Activated naive CD4-positive, alpha-beta T cell treated with Interleukin-2 at 50 U/mL for 16 hours (primary cell): ENCODE measurements at regions not wholly inside any gene's neighbourhood (a gene's known extent, or its start where the extent isn't known, plus 50 kb on each side); places are given as distances from the start of the nearest gene placed in this dataset.

Experiments used
- DNase-seq: peaks from one replicate; pipeline ENCODE4 v3.0.0-alpha.2; 2020

DNA sequence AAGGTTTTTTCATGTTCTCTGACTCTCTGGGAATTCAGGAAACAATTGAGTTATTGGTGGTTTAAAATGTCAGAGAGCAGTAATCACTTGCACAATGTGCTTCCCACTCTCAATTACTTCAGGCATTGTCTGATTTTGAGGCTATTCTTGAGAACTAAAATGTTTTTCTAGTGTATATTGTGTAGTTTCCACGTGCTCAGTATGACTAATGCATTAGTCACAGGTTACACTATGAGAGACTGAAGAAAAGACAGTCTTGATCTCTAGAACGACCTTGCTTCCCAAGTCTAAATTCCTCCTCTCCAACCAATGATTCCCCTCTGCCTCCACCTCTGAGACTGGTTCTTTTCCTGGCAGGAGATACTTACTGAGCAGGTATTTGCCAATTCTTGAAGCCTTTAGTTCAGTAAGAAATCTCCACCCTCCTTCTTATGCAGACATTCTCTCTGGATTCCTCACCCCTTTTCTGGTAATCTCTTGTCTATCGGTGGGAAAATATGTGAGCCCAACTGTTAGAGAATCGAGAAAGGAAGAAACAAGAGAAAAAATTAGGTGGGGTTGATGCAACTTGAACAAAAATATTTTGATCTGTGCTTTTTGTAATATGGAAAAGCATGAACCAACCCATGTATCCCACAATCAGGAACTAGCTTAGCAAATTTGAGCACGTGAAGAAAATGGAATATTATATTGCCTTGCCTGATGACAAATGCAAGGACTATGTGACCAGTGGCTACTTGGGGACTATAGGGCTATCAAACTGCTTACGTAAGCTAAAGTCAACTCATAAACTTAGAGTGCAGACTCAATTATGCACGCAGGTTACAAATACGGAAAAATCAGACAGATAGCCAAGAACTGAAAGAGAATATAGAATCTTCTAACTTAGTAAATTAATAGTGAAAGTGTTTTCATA is 61.1 kb upstream of the SLC22A16 start:
- DNase-seq = no peak

DNA sequence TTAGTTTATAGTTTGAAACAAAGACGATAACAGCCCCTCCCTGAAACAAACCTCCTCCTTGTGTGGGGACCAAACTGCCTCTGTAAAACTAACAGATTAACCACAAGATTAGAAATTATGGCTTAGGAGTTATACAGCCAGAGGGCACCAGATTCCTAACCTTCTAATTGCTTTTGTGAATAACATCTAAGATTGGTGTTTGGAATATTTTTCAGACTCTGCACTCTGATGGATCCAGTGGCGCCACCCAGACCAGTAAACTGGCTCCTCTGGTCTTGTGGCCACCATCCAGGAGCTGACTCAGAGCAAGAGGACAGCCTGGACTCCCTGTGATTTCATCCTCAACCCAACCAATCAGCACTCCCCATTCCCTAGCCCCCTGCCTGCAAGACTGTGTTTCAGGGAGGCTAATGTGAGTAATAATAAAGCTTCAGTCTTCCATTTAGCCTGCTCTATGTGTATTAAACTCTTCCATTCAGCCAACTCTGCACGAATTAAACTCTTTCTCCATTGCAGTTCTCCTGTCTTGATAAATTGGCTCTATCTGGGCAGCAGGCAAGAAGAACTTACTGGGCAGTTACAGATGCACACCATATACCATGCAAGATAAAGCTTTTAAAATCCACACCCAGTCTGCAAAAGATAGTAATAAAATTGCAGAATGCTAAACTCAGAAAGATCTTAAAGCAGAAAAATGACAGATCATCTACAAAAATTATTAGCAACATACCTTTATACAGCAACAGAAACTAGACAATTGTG is 58.5 kb upstream of the SLC22A16 start:
- no peak for DNase-seq

DNA sequence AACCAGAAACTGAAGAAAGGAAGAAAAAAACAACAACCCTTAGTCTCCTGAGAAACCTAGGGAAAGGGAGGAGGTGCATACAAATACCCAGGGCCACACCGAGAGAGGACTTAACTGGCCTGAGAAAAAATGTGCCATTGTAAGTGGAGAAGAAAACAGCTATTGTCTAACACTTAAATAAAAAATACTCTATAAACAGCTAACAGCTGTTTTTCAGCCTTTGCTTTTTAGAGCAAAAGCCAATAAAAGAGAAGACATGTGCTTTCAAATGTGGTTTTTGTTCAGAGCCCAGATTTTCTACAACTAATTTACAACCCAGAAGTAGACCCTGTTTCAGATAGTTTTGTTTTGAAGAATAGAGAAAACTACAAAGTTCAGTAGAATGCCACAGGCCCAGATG is 56.0 kb upstream of the SLC22A16 start:
- DNase-seq = no peak

DNA sequence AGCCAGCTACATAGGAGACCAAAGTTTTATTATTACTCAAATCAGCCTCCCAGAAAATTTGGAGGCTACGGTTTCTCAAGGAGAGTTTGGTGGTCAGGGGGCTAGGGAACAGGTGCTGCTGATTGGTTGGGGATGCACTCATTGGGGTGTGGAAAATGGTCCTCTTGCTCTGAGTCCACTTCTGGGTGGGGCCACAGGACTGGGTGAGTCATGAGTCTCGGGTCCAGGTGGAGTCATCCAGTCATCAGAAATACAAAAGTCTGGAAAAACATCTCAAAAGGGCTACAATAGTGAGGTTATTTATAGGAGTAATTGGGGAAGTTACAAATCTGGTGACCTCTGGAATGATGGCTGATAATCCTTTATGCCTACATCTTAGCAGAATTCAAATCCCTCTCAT is 54.3 kb upstream of the SLC22A16 start:
- DNase-seq = no peak

DNA sequence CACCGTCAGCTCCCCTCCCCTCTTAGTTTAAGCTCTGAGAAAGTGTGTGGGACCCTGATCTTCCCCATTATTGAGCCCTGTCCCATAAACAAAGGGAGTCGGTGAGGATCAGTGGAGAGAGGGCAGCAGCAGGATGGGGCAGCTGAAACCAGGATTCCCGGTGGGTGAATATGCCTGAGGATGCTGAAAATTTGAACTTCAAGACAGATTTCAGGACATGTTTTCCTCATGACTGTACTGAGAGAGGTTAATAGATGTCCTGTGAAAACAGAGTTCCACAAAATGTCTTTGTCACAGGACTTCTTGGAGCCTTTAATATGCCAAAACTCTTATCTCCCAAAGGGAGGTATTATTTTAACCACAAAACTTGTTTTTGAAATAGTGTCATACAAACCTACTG is 53.5 kb upstream of the SLC22A16 start:
- DNase-seq = no peak

DNA sequence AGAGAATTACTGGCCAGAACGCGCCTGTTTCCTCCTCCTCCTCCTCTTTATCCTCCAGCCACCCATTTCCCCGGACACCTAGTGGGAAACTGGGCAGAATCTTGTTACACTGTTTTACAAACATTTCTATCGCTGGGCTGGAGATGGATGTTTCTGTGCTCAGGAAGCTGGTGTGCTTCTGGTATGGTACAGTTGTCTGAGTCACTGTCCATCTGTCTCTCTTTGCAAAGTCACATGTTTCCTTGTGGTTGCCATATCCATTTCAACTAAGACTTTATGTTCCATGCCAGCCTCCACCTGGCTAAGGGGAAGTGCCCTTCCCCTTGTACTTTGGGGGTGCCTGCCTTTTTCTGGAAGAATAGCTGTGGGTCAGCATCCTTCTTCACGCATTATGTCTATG is 52.9 kb upstream of the SLC22A16 start:
- DNase-seq = no peak

DNA sequence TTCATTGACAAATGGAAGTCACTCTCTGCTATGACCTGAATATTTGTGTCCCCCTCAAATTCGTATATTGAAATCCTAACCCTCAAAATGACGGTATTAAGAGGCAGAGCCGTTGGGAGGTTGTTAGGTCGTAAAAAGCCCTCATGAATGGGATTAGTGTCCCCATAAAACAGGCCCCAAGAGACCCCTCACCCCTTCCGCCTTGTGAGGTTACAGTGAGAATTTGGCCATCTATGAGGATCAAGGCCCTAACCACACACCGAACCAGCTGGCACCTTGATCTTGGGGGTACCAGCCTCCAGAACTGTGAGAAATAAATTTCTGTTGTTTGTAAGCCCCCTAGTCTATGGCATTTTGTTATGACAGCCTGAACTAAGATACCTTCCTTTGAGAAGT is 52.5 kb upstream of the SLC22A16 start:
- DNase-seq = no peak

DNA sequence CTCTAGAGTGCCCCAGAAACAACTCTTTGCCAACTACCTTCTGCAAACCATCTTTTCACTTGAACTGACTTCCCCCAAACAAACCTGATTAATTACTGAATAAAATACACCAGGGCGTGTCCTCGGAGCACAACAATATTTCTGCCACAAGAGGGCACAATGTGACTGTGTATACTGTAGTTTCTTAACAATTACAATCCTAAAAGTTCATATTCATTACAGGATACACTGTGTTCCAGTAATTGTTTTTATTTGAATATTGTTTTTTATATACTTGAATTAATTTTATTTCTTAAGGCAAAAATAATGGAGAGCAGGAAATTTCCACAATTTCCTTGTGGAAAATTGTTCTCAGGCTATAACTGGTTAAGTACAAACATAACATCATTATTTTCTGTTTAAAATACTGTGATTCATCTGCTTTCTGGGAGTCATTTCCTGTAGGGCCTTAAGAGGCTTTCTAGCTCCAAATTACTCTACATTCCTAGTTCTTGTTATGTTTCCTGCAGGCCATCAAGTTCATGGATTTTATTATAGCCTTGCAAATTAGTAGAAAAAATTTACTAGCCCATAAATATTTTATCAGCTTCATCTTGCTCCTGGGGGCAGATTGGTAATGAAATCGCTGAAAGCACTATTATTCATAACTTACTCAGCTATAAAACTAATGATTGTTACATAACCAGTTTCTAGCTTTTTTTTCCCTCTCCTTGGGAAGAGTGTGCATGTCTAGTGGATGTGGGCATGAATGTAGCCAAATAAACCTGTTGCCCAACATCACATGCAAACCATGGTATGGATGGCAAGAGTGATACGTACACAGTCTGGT is 51.9 kb upstream of the SLC22A16 start:
- peak; percentile 43 for DNase-seq

DNA sequence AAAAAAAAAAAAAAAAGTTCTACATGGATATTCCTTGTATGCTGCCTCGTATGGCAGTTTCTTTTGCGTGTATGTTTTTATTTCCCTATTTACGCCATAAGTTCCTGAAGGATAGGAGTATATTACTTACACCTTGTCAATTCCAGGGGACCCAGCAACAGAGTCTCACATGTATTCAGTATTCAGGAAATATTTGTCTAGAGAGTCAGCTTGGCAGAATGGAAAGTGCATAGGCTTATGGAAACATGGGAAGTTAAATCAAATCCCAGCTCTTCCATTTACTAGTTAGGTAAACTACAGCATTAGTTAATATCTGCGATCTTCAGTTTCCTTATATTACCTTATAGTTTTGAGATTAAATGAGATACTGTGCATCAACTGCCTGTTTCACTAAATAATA is 51.1 kb upstream of the SLC22A16 start:
- no peak for DNase-seq

DNA sequence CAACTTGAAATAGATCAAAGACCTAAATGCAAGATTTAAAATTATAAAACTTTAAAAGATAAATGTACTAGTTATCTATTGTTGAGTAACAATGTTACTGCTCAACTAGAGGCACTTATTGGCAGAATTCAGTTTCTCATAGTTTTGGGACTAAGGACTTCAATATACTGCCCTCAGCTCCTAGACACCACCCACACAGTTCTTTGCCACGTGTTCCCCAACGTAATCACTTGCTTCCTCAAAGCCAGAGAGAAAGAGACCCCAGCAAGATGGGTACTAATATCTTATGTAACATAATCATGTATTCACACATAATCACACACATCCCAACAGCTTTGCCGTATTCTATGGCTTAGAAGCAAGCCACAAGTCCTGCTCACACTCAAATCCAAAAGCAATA is 50.3 kb upstream of the SLC22A16 start:
- no peak for DNase-seq
